Caco-2 (cell line): ENCODE measurements at regions not wholly inside any gene's neighbourhood (a gene's known extent, or its start where the extent isn't known, plus 50 kb on each side); places are given as distances from the start of the nearest gene placed in this dataset.
"Not testable (repeated sequence)": the region's sequence is repeated elsewhere in the genome, so short reads cannot be mapped to it uniquely, and the experiment has no call there.

ENCODE experiments used
- BruUV-seq: library from RNA; stranded (reverse); fragments of 400-500 nt; replicated peaks from 2 replicates; lab custom pipeline; 2021; lab: Mats Ljungman, UMichigan
- CTCF ChIA-PET: fragments of 300-600 bp; sonication (Branson Sonifier 250); formaldehyde crosslinking; loops from one replicate; lab custom pipeline; 2022; ENCODE audit warnings: antibody characterized with exemption; lab: Charles Lee
- POLR2A ChIA-PET: fragments of 300-600 bp; sonication (Branson Sonifier 250); formaldehyde crosslinking; loops from one replicate; lab custom pipeline; 2022; ENCODE audit warnings: antibody characterized with exemption; lab: Charles Lee
- DNase-seq, 2 experiments: peaks; one replicate each; pipeline versions ENCODE4 v3.0.0 to v3.0.0-alpha.2; 2020 to 2022
- H3K27me3 ChIP-seq: replicated peaks from 2 replicates; pipeline ENCODE4 v1.6.0; 2011; ENCODE audit warnings: low read length; ENCODE audit not compliant: control insufficient read depth, insufficient read depth
- H3K36me3 ChIP-seq: 2 replicates; pipeline ENCODE4 v1.5.1; 2011; ENCODE audit warnings: low read length; ENCODE audit not compliant: control insufficient read depth, insufficient read depth
- H3K4me1 ChIP-seq: fragments of 250-450 bp; sonication (Bioruptor Pico); 2 replicates; pipeline ENCODE4 v1.5.1; 2020; ENCODE audit warnings: mild to moderate bottlenecking
- H3K4me3 ChIP-seq: 2 replicates; pipeline ENCODE4 v1.5.1; 2011; ENCODE audit warnings: low read depth, mild to moderate bottlenecking, control low read depth, low read length
- H3K9me3 ChIP-seq: fragments of 250-450 bp; sonication (Bioruptor Pico); 2 replicates; pipeline ENCODE4 v1.5.1; 2020; ENCODE audit warnings: mild to moderate bottlenecking, moderate library complexity
- H3K27ac Mint-ChIP-seq: one replicate; pipeline ENCODE4 v1.8.0; 2022; ENCODE audit warnings: mixed read lengths; ENCODE audit not compliant: unreplicated experiment
- H3K27me3 Mint-ChIP-seq: one replicate; pipeline ENCODE4 v1.8.0; 2022; ENCODE audit warnings: mixed read lengths; ENCODE audit not compliant: insufficient read depth, unreplicated experiment
- H3K36me3 Mint-ChIP-seq: one replicate; pipeline ENCODE4 v1.8.0; 2022; ENCODE audit warnings: mild to moderate bottlenecking, mixed read lengths; ENCODE audit not compliant: insufficient read depth, unreplicated experiment
- H3K4me1 Mint-ChIP-seq: one replicate; pipeline ENCODE4 v1.8.0; 2022; ENCODE audit warnings: low read depth, mixed read lengths; ENCODE audit not compliant: unreplicated experiment
- H3K4me3 Mint-ChIP-seq: one replicate; pipeline ENCODE4 v1.8.0; 2022; ENCODE audit warnings: mild to moderate bottlenecking, moderate library complexity, mixed read lengths; ENCODE audit not compliant: unreplicated experiment
- H3K9me3 Mint-ChIP-seq: one replicate; pipeline ENCODE4 v1.8.0; 2022; ENCODE audit warnings: mixed read lengths; ENCODE audit not compliant: unreplicated experiment
- intact Hi-C: fragments of 100-400 bp; cut with micrococcal nuclease; formaldehyde crosslinking; loops from one replicate; pipeline ENCODE4 v1.10.0; 2022; ENCODE audit not compliant: unreplicated experiment
- TF ChIP-seq, protein P1 (sequence below), 2 experiments: fragments of 200-600 bp in 1 of 2; IDR thresholded peaks; 1 replicate in 1 of 2; 2 replicates in 1 of 2; pipeline versions ENCODE4 v1.5.1 to v1.8.0; 2011 to 2022; ENCODE audit warnings: antibody characterized with exemption in 1 of 2, control low read depth in 1 of 2, inconsistent platforms in 1 of 2, low read depth in 1 of 2, low read length in 1 of 2, mild to moderate bottlenecking in 1 of 2, moderate library complexity in 1 of 2; ENCODE audit not compliant: insufficient read depth in 1 of 2, severe bottlenecking in 1 of 2, unreplicated experiment in 1 of 2

DNA sequence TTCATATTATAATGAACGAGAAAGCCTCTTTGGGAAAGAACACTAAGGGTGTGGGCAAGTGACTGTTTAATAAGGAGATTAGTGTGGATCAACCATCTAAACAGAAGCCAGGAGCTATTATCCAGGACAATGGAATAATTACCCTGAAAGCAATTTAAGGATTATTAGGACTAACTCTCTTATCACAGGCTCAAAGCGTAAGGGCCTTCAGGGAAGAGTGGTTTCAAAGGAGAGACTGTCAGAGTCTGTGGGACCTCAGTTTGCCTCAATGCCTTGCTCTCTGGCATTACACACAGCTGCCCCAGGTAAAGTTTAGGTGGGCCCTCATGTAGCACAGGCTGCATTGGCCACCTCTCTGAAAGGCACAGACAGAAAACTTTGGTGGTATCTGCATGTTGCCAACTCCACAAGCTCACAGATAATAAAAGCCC, 717.2 kb upstream of the ADGRL3 start:
- ChIA-PET POLR2A (no interaction called here), CTCF (no interaction called here)
- intact Hi-C loops: loop anchor here (10.0 kb wide), 1 partner anchor 172 kb away; no protein-coding TSS in a partner anchor
- H3K4me1 ChIP-seq: no peaks in the 10 kb centered on the region
- H3K9me3 Mint-ChIP-seq: no peaks in the 10 kb centered on the region
- no peaks in the 10 kb centered on the region for H3K27me3 ChIP-seq
- no peaks in the 10 kb centered on the region for H3K4me1 Mint-ChIP-seq
- no peaks in the 10 kb centered on the region for H3K36me3 Mint-ChIP-seq
- TF ChIP-seq, protein P1, sequence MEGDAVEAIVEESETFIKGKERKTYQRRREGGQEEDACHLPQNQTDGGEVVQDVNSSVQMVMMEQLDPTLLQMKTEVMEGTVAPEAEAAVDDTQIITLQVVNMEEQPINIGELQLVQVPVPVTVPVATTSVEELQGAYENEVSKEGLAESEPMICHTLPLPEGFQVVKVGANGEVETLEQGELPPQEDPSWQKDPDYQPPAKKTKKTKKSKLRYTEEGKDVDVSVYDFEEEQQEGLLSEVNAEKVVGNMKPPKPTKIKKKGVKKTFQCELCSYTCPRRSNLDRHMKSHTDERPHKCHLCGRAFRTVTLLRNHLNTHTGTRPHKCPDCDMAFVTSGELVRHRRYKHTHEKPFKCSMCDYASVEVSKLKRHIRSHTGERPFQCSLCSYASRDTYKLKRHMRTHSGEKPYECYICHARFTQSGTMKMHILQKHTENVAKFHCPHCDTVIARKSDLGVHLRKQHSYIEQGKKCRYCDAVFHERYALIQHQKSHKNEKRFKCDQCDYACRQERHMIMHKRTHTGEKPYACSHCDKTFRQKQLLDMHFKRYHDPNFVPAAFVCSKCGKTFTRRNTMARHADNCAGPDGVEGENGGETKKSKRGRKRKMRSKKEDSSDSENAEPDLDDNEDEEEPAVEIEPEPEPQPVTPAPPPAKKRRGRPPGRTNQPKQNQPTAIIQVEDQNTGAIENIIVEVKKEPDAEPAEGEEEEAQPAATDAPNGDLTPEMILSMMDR (IDR thresholded peaks at IDR 0.05; ENCODE audit: insufficient read depth in 1 of 2, low read depth in 1 of 2, low read length in 1 of 2, severe bottlenecking in 1 of 2, unreplicated experiment in 1 of 2): no peak
- no peak overlapping the region for H3K27ac Mint-ChIP-seq
- H3K4me3 Mint-ChIP-seq: no peak overlapping the region
- no peak for DNase-seq
- H3K4me3 ChIP-seq: no peak overlapping the region
- no TSS peak for BruUV-seq
- H3K9me3 ChIP-seq: no peaks in the 10 kb centered on the region
- no peaks in the 10 kb centered on the region for H3K36me3 ChIP-seq
- no peaks in the 10 kb centered on the region for H3K27me3 Mint-ChIP-seq

DNA sequence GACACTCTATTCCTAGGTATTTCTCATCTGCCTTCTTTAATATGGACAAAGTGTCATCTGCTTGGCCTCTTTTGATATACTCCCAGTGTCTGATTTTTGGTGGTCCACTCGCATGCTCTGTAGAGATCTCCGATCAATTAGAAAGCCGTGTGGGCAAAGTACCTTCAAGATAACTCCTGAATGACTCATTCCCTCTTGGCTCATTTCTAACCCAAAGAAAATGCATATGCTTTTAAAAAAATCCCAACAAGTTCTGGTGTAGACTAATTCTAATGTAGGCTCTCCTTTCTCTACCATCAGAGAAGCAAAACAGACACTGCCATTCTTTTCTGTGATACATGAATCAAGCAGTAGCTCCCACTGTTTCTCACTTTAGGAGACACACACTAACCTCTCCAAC, 714.9 kb upstream of the ADGRL3 start:
- H3K4me3 ChIP-seq: no peak overlapping the region
- CTCF ChIA-PET: no interaction called here
- POLR2A ChIA-PET: no interaction called here
- Mint-ChIP-seq H3K9me3 (no peaks in the 10 kb centered on the region), H3K36me3 (no peaks in the 10 kb centered on the region), H3K27me3 (no peaks in the 10 kb centered on the region), H3K4me3 (no peak overlapping the region), H3K4me1 (no peaks in the 10 kb centered on the region), H3K27ac (no peak overlapping the region)
- no peaks in the 10 kb centered on the region for H3K36me3 ChIP-seq
- no peaks in the 10 kb centered on the region for H3K4me1 ChIP-seq
- no peaks in the 10 kb centered on the region for H3K27me3 ChIP-seq
- no peak for DNase-seq
- BruUV-seq: no TSS peak
- H3K9me3 ChIP-seq: no peaks in the 10 kb centered on the region
- intact Hi-C loops: loop anchor here (10.0 kb wide), 1 partner anchor 170 kb away; no protein-coding TSS in a partner anchor
- TF ChIP-seq, protein P1 (IDR thresholded peaks at IDR 0.05; ENCODE audit: insufficient read depth in 1 of 2, low read depth in 1 of 2, low read length in 1 of 2, severe bottlenecking in 1 of 2, unreplicated experiment in 1 of 2): no peak

DNA sequence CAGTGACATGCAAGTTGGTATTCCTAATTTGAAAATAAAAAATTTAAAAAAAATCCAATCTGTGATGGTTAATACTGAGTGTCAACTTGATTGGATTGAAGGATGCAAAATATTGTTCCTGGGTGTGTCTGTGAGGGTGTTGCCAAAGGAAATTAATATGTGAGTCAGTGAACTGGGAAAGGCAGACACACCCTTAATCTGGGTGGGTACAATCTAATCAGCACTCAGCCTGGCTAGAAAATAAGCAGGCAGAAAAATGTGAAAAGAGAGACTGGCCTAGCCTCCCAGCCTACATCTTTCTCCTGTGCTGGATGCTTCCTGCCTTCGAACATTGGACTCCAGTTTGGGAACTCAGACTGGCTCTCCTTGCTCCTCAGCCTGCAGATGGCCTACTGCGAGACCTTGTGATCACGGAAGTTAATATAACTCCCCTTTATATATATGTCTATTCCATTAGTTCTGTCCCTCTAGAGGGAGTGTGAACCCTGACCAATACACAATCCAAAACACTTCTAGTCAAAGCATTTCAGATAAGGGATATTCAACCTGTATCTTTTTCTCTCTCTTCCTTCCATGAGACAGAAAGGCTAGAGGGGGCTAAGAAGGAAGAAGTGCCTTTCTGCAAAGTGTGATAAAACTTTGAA, 712.9 kb upstream of the ADGRL3 start:
- H3K4me3 ChIP-seq, H3K4me1 ChIP-seq, DNase-seq, H3K27ac Mint-ChIP-seq, H3K27me3 Mint-ChIP-seq, H3K9me3 ChIP-seq, H3K36me3 ChIP-seq, H3K27me3 ChIP-seq, CTCF ChIA-PET, H3K4me1 Mint-ChIP-seq, H3K9me3 Mint-ChIP-seq, BruUV-seq, H3K4me3 Mint-ChIP-seq, POLR2A ChIA-PET, H3K36me3 Mint-ChIP-seq: not testable (repeated sequence)
- intact Hi-C loops: loop anchor here (10.0 kb wide), 1 partner anchor 168 kb away; no protein-coding TSS in a partner anchor
